IMR-90 (cell line): ENCODE measurements at regions not wholly inside any gene's neighbourhood (a gene's known extent, or its start where the extent isn't known, plus 50 kb on each side); places are given as distances from the start of the nearest gene placed in this dataset.
A peak's percentile ranks its signal among the peaks of the same experiment; 100 is the strongest.

Source experiments
- ATAC-seq: fragments of 200-7000 bp; cut with Tn5 transposase; 2 replicates; pipeline ENCODE4 v1.9.1; 2020; ENCODE audit warnings: low read depth, mild to moderate bottlenecking, moderate library complexity
- BruUV-seq: library from RNA; stranded (reverse); fragments of 400-500 nt; replicated peaks from 2 replicates; lab custom pipeline; 2021; lab: Mats Ljungman, UMichigan
- CTCF ChIA-PET: fragments of 300-600 bp; formaldehyde crosslinking; extraction: SDS; loops from one replicate; lab custom pipeline; 2021; ENCODE audit warnings: antibody characterized with exemption; lab: Yijun Ruan, JAX
- POLR2A ChIA-PET: fragments of 300-600 bp; sonication (Branson Sonifier 250); formaldehyde crosslinking; loops from one replicate; lab custom pipeline; 2022; ENCODE audit warnings: antibody characterized with exemption; ENCODE audit not compliant: unreplicated experiment; lab: Charles Lee
- DNase-seq: peaks from one replicate; pipeline ENCODE4 v3.0.0; 2013
- H2AFZ ChIP-seq: replicated peaks from 2 replicates; pipeline ENCODE3; 2013; ENCODE audit warnings: low read length, mild to moderate bottlenecking; ENCODE audit not compliant: poor library complexity
- H2AK5ac ChIP-seq: 2 replicates; pipeline ENCODE4 v1.6.1; 2013; ENCODE audit warnings: low read depth, low read length, inconsistent platforms
- H2AK9ac ChIP-seq: replicated peaks from 2 replicates; pipeline ENCODE3; 2013; ENCODE audit warnings: mild to moderate bottlenecking, low read depth, low read length, moderate library complexity; ENCODE audit not compliant: poor library complexity
- H2BK120ac ChIP-seq: 2 replicates; pipeline ENCODE4 v1.6.1; 2013; ENCODE audit warnings: low read depth, low read length, inconsistent platforms
- H2BK15ac ChIP-seq: 3 replicates; pipeline ENCODE4 v1.6.1; 2013; ENCODE audit warnings: low read depth, low read length, inconsistent platforms
- H2BK20ac ChIP-seq: 2 replicates; pipeline ENCODE4 v1.6.1; 2013; ENCODE audit warnings: low read depth, mild to moderate bottlenecking, inconsistent platforms, low read length, moderate library complexity
- H2BK5ac ChIP-seq: 2 replicates; pipeline ENCODE4 v1.6.1; 2013; ENCODE audit warnings: mild to moderate bottlenecking, low read depth, low read length, inconsistent platforms; ENCODE audit not compliant: poor library complexity, severe bottlenecking
- H3K14ac ChIP-seq: replicated peaks from 2 replicates; pipeline ENCODE4 v1.6.1; 2013; ENCODE audit warnings: low read depth, low read length, inconsistent platforms
- H3K18ac ChIP-seq: 2 replicates; pipeline ENCODE4 v1.6.1; 2013; ENCODE audit warnings: low read depth, low read length, control low read depth
- H3K23ac ChIP-seq: 2 replicates; pipeline ENCODE4 v1.6.1; 2013; ENCODE audit warnings: low read depth, low read length, inconsistent platforms
- H3K27ac ChIP-seq: 2 replicates; pipeline ENCODE4 v1.5.1; 2013; ENCODE audit warnings: mild to moderate bottlenecking, control low read depth, low read length; ENCODE audit not compliant: insufficient read depth
- H3K27me3 ChIP-seq: 2 replicates; pipeline ENCODE4 v1.6.1; 2013; ENCODE audit warnings: low read length; ENCODE audit not compliant: control insufficient read depth, insufficient read depth
- H3K36me3 ChIP-seq: 2 replicates; pipeline ENCODE4 v1.6.1; 2013; ENCODE audit warnings: low read length, mixed read lengths; ENCODE audit not compliant: control insufficient read depth, insufficient read depth
- H3K4ac ChIP-seq: 2 replicates; pipeline ENCODE4 v1.6.1; 2013; ENCODE audit warnings: low read depth, low read length, inconsistent platforms
- H3K4me1 ChIP-seq: 2 replicates; pipeline ENCODE4 v1.6.1; 2013; ENCODE audit warnings: low read length, mixed read lengths; ENCODE audit not compliant: control insufficient read depth, insufficient read depth
- H3K4me2 ChIP-seq: 2 replicates; pipeline ENCODE4 v1.6.1; 2013; ENCODE audit warnings: low read depth, mild to moderate bottlenecking, control low read depth, low read length, moderate library complexity
- H3K4me3 ChIP-seq: 2 replicates; pipeline ENCODE4 v1.5.1; 2013; ENCODE audit warnings: low read depth, mild to moderate bottlenecking, control low read depth, low read length, moderate library complexity; ENCODE audit not compliant: insufficient read depth
- H3K56ac ChIP-seq: 2 replicates; pipeline ENCODE4 v1.6.1; 2013; ENCODE audit warnings: low read length, inconsistent platforms; ENCODE audit not compliant: insufficient read depth; ENCODE audit errors: extremely low read depth
- H3K79me1 ChIP-seq, 2 experiments: 2 replicates each; pipeline ENCODE4 v1.6.1; 2013; ENCODE audit warnings: low read length in 2 of 2, inconsistent platforms in 1 of 2, low read depth in 1 of 2
- H3K9ac ChIP-seq: 2 replicates; pipeline ENCODE4 v1.6.1; 2013; ENCODE audit warnings: low read depth, low read length, control low read depth
- H3K9me1 ChIP-seq: 2 replicates; pipeline ENCODE4 v1.6.1; 2013; ENCODE audit warnings: low read length, inconsistent platforms; ENCODE audit not compliant: insufficient read depth
- H3K9me3 ChIP-seq: 2 replicates; pipeline ENCODE4 v1.6.1; 2013; ENCODE audit warnings: low read length; ENCODE audit not compliant: control insufficient read depth, insufficient read depth
- H4K20me1 ChIP-seq: 2 replicates; pipeline ENCODE4 v1.6.1; 2013; ENCODE audit warnings: low read length, inconsistent platforms; ENCODE audit not compliant: insufficient read depth
- H4K5ac ChIP-seq: 2 replicates; pipeline ENCODE4 v1.6.1; 2013; ENCODE audit warnings: mild to moderate bottlenecking, low read depth, low read length, control low read depth
- H4K8ac ChIP-seq, 2 experiments: 2 replicates each; pipeline ENCODE4 v1.6.1; 2013; ENCODE audit warnings: low read depth in 2 of 2, low read length in 2 of 2, control low read depth in 1 of 2, inconsistent platforms in 1 of 2
- H4K91ac ChIP-seq: 2 replicates; pipeline ENCODE4 v1.6.1; 2013; ENCODE audit warnings: low read depth, low read length, inconsistent platforms; ENCODE audit not compliant: insufficient read depth
- CEBPB ChIP-seq: IDR thresholded peaks from 2 replicates; pipeline ENCODE4 v1.6.1; 2012; ENCODE audit warnings: low read depth, low read length, improper control_type of control experiment
- MXI1 ChIP-seq: IDR thresholded peaks from 2 replicates; pipeline ENCODE4 v1.6.1; 2012; ENCODE audit warnings: low read depth, mild to moderate bottlenecking, low read length, moderate library complexity, borderline replicate concordance
- WGBS, 2 experiments: methylation state at CpG; one replicate each; pipeline versions ENCODE4 v1.1.5 to v1.1.7; 2013; ENCODE audit warnings: missing lambda C conversion rate in 2 of 2; ENCODE audit not compliant: insufficient read length in 1 of 2; ENCODE audit errors: extremely low coverage in 2 of 2; 5-methylcytosine and 5-hydroxymethylcytosine counted together
- dilution Hi-C: fragments of 300-500 bp; cut with HindIII; formaldehyde crosslinking; loops from one replicate; pipeline ENCODE4 v1.14.3; 2018; ENCODE audit warnings: low sequenced_read_pairs; ENCODE audit not compliant: unreplicated experiment
- in situ Hi-C: fragments of 300-500 bp; cut with MboI; formaldehyde crosslinking; loops from 3 replicates; pipeline ENCODE4 v1.14.3; 2019; ENCODE audit warnings: low sequenced_read_pairs, inconsistent platforms, mixed read lengths
- intact Hi-C: fragments of 100-400 bp; cut with micrococcal nuclease; formaldehyde crosslinking; loops from 2 replicates; pipeline ENCODE4 v1.10.0; 2022

- Histone ChIP-seq H2BK20ac (peak overlapping the region; percentile 57), H2BK15ac (0 out of 3 replicates have a peak overlapping the region, but pooled peaks have one; percentile 60), H3K4me2 (no peak overlapping the region; the same call in 1 of the 2 replicates), H3K36me3 (no peaks in the 10 kb centered on the region), H3K56ac (no peak overlapping the region), H3K18ac (peak overlapping the region; percentile 79; the same call in 1 of the 2 replicates), H2AFZ (no peak overlapping the region), H3K23ac (peak overlapping the region; percentile 33; the same call in 1 of the 2 replicates), H4K5ac (peak overlapping the region; percentile 67; the same call in 1 of the 2 replicates), H3K79me1 (peaks cover 0 to 3% of the 10 kb centered on the region in 2 experiments; a peak in 1 of 4 replicates), H3K27me3 (no peaks in the 10 kb centered on the region), H2AK5ac (peak overlapping the region; percentile 36; the same call in 1 of the 2 replicates), H3K4ac (peak overlapping the region; percentile 46; the same call in 1 of the 2 replicates), H2AK9ac (no peak overlapping the region), H2BK5ac (peak overlapping the region; percentile 89), H3K14ac (peak overlapping the region; percentile 61; the same call in 1 of the 2 replicates), H3K4me1 (peaks cover 10% of the 10 kb centered on the region), H3K9me1 (peaks cover 3% of the 10 kb centered on the region), H4K91ac (no peak overlapping the region), H3K9ac (no peak overlapping the region), H4K20me1 (no peaks in the 10 kb centered on the region), H4K8ac (peak overlapping the region in 1 of 2 experiments; percentile 80; a peak in 2 of 4 replicates), H3K4me3 (no peak overlapping the region), H3K27ac (no peak overlapping the region), H2BK120ac (peak overlapping the region; percentile 76; the same call in 1 of the 2 replicates), H3K9me3 (no peaks in the 10 kb centered on the region)
- ChIA-PET POLR2A (no interaction called here), CTCF (no interaction called here)
- TF ChIP-seq CEBPB (peak; percentile 69; the same call in 1 of the 2 replicates), MXI1 (no peak)
- ATAC-seq (no peak), DNase-seq (peak; percentile 62)
- in situ Hi-C loops (no loop called here), dilution Hi-C loops (no loop called here), intact Hi-C loops (loop anchor here (10.0 kb wide), 2 partner anchors 236 to 1276 kb away; no protein-coding TSS in a partner anchor)
- BruUV-seq = no TSS peak
- 100% methylated on average over 1 of the region's 1 CpG; no CpG with 5 or more reads in 1 of the 2 experiments for WGBS, 2 experiments
Measured at GRCh38 chr3:110810356-110810755, 261.3 kb upstream of the NECTIN3 start.
